ENCODE measurements at regions not wholly inside any gene's neighbourhood (a gene's known extent, or its start where the extent isn't known, plus 50 kb on each side); places are given as distances from the start of the nearest gene placed in this dataset.

- no peak for TF ChIP-seq CTCF (IDR thresholded peaks at IDR 0.05; ENCODE audit: insufficient read depth, low read depth, low read length)
- no peak for TF ChIP-seq EZH2 (IDR thresholded peaks at IDR 0.05; ENCODE audit: insufficient read depth, low read length)
These were observed 1161.4 kb downstream of the IGSF11 start for GRCh38 chr3:117873249-117873600.

Measured in astrocyte (in vitro differentiated cells and primary cell).